ENCODE measurements at regions not wholly inside any gene's neighbourhood (a gene's known extent, or its start where the extent isn't known, plus 50 kb on each side); places are given as distances from the start of the nearest gene placed in this dataset.
"Not testable (repeated sequence)": the region's sequence is repeated elsewhere in the genome, so short reads cannot be mapped to it uniquely, and the experiment has no call there.

- peak in 1 of 2 donors; percentile 3 for DNase-seq
Measured at GRCh38 chr12:23359975-23360701, 589.3 kb downstream of the SOX5 start.

GRCh38 chr12:23361971-23362370, 587.5 kb downstream of the SOX5 start:
- no peak for DNase-seq

GRCh38 chr12:23368590-23368989, 580.9 kb downstream of the SOX5 start:
- no peak for DNase-seq

GRCh38 chr12:23375621-23376020, 573.8 kb downstream of the SOX5 start:
- DNase-seq, result no peak

GRCh38 chr12:23376238-23376637, 573.2 kb downstream of the SOX5 start:
- no peak for DNase-seq

- DNase-seq, result no peak
Measured at GRCh38 chr12:23380419-23381100, 568.9 kb downstream of the SOX5 start.

- not testable (repeated sequence) for DNase-seq
Measured at GRCh38 chr12:23388898-23389297, 560.6 kb downstream of the SOX5 start.

- DNase-seq, result not testable (repeated sequence)
Measured at GRCh38 chr12:23389315-23389714, 560.2 kb downstream of the SOX5 start.

GRCh38 chr12:23399402-23399933, 550.0 kb downstream of the SOX5 start:
- no peak for DNase-seq

GRCh38 chr12:23415180-23415579, 534.3 kb downstream of the SOX5 start:
- DNase-seq, result no peak

- no peak for DNase-seq
Measured at GRCh38 chr12:23421556-23421955, 527.9 kb downstream of the SOX5 start.

- DNase-seq, result no peak
Measured at GRCh38 chr12:23423097-23423687, 526.3 kb downstream of the SOX5 start.

GRCh38 chr12:23423796-23424195, 525.7 kb downstream of the SOX5 start:
- DNase-seq, result no peak

- no peak for DNase-seq
Measured at GRCh38 chr12:23424685-23425084, 524.8 kb downstream of the SOX5 start.

GRCh38 chr12:23426328-23426727, 523.1 kb downstream of the SOX5 start:
- DNase-seq, result no peak

- no peak for DNase-seq
Measured at GRCh38 chr12:23428758-23429157, 520.7 kb downstream of the SOX5 start.

- DNase-seq, result no peak
Measured at GRCh38 chr12:23431006-23431405, 518.5 kb downstream of the SOX5 start.

GRCh38 chr12:23433121-23433520, 516.3 kb downstream of the SOX5 start:
- no peak for DNase-seq

- DNase-seq, result no peak
Measured at GRCh38 chr12:23434154-23434553, 515.3 kb downstream of the SOX5 start.

GRCh38 chr12:23446746-23447145, 502.7 kb downstream of the SOX5 start:
- no peak for DNase-seq

GRCh38 chr12:23450810-23451209, 498.7 kb downstream of the SOX5 start:
- no peak for DNase-seq

- no peak for DNase-seq
Measured at GRCh38 chr12:23455283-23455682, 494.2 kb downstream of the SOX5 start.

GRCh38 chr12:23458640-23459039, 490.8 kb downstream of the SOX5 start:
- DNase-seq, result no peak
